Tibial nerve (tissue), 4 donors: ENCODE measurements at regions not wholly inside any gene's neighbourhood (a gene's known extent, or its start where the extent isn't known, plus 50 kb on each side); places are given as distances from the start of the nearest gene placed in this dataset.

Experiments
- DNase-seq, 2 donors: peaks; one replicate each; pipeline ENCODE4 v3.0.0-alpha.2; 2019; ENCODE audit warnings: low spot score in 2 of 2
- H3K27ac ChIP-seq, 4 donors: fragments of 200-600 bp; sonication (generic) in 3 of 4; one replicate each; pipeline ENCODE4 v1.5.1; 2017 to 2019; ENCODE audit warnings: mild to moderate bottlenecking in 1 of 4
- H3K27me3 ChIP-seq, 2 donors: fragments of 200-600 bp; sonication (generic) in 1 of 2; one replicate each; pipeline versions ENCODE4 v1.5.1 to v1.6.0; 2017 to 2019
- H3K36me3 ChIP-seq, 3 donors: fragments of 200-600 bp; sonication (generic); one replicate each; pipeline ENCODE4 v1.5.1; 2018 to 2019
- H3K4me1 ChIP-seq, 4 donors: fragments of 200-600 bp; sonication (generic) in 3 of 4; one replicate each; pipeline ENCODE4 v1.5.1; 2017 to 2019
- H3K4me3 ChIP-seq, 4 donors: fragments of 200-600 bp; sonication (generic) in 3 of 4; one replicate each; pipeline ENCODE4 v1.5.1; 2017 to 2019; ENCODE audit warnings: mild to moderate bottlenecking in 1 of 4, moderate library complexity in 1 of 4
- H3K9me3 ChIP-seq, 4 donors: fragments of 200-600 bp; sonication (generic) in 3 of 4; one replicate each; pipeline ENCODE4 v1.5.1; 2017 to 2019
- CTCF ChIP-seq, 5 experiments: fragments of 200-600 bp in 3 of 5; fragments of 450-650 bp in 2 of 5; sonication (generic) in 3 of 5; IDR thresholded peaks; one replicate each; pipeline ENCODE4 v1.5.1; 2016 to 2019; ENCODE audit warnings: antibody characterized with exemption in 5 of 5, mild to moderate bottlenecking in 3 of 5, moderate library complexity in 2 of 5
- EP300 ChIP-seq, 2 donors: sonication (generic); formaldehyde crosslinking; IDR thresholded peaks; one replicate each; pipeline ENCODE4 v1.6.1; 2017; ENCODE audit warnings: antibody characterized with exemption in 2 of 2, mild to moderate bottlenecking in 1 of 2
- POLR2A ChIP-seq, 2 donors: fragments of 450-650 bp; IDR thresholded peaks; one replicate each; pipeline ENCODE4 v1.6.1; 2017; ENCODE audit warnings: antibody characterized with exemption in 2 of 2, mild to moderate bottlenecking in 2 of 2, moderate library complexity in 2 of 2
- WGBS, 2 donors: methylation state at CpG; one replicate each; pipeline ENCODE4 v1.1.5; 2018; 5-methylcytosine and 5-hydroxymethylcytosine counted together

GRCh38 chr5:74154526-74154925, 486.0 kb downstream of the ENC1 start:
- Histone ChIP-seq H3K9me3 (no peaks in the 10 kb centered on the region), H3K36me3 (no peaks in the 10 kb centered on the region), H3K4me1 (no peaks in the 10 kb centered on the region), H3K4me3 (no peak overlapping the region), H3K27ac (no peak overlapping the region), H3K27me3 (no peaks in the 10 kb centered on the region)
- 78 to 84% methylated on average over 3 of the region's 3 CpGs for WGBS, 2 donors
- no peak for DNase-seq
- TF ChIP-seq EP300 (IDR thresholded peaks at IDR 0.05) (no peak), POLR2A (IDR thresholded peaks at IDR 0.05) (no peak), CTCF (IDR thresholded peaks at IDR 0.05) (no peak)

- Histone ChIP-seq H3K27me3 (no peaks in the 10 kb centered on the region), H3K9me3 (no peaks in the 10 kb centered on the region), H3K4me3 (no peak overlapping the region), H3K27ac (no peak overlapping the region), H3K36me3 (no peaks in the 10 kb centered on the region), H3K4me1 (no peaks in the 10 kb centered on the region)
- 59 to 77% methylated on average over 1 of the region's 1 CpG for WGBS, 2 donors
- DNase-seq, result no peak
- TF ChIP-seq POLR2A (IDR thresholded peaks at IDR 0.05) (no peak), EP300 (IDR thresholded peaks at IDR 0.05) (no peak), CTCF (IDR thresholded peaks at IDR 0.05) (no peak)
Observed at GRCh38 chr5:74153255-74153790, 487.2 kb downstream of the ENC1 start.

GRCh38 chr5:74152625-74153254, 487.8 kb downstream of the ENC1 start:
- H3K36me3 ChIP-seq, result no peaks in the 10 kb centered on the region
- H3K4me1 ChIP-seq, result no peaks in the 10 kb centered on the region
- H3K4me3 ChIP-seq, result no peak overlapping the region
- 56 to 67% methylated on average over 6 of the region's 6 CpGs for WGBS, 2 donors
- no peak for DNase-seq
- no peaks in the 10 kb centered on the region for H3K27me3 ChIP-seq
- no peak overlapping the region for H3K27ac ChIP-seq
- TF ChIP-seq EP300 (IDR thresholded peaks at IDR 0.05) (no peak), CTCF (IDR thresholded peaks at IDR 0.05) (no peak), POLR2A (IDR thresholded peaks at IDR 0.05) (no peak)
- no peaks in the 10 kb centered on the region for H3K9me3 ChIP-seq

- no peak for DNase-seq
- WGBS, 2 donors, result 82 to 90% methylated on average over 4 of the region's 4 CpGs
- H3K36me3 ChIP-seq, result no peaks in the 10 kb centered on the region
- TF ChIP-seq EP300 (IDR thresholded peaks at IDR 0.05) (no peak), POLR2A (IDR thresholded peaks at IDR 0.05) (no peak), CTCF (IDR thresholded peaks at IDR 0.05) (no peak)
- no peaks in the 10 kb centered on the region for H3K9me3 ChIP-seq
- H3K4me1 ChIP-seq, result no peaks in the 10 kb centered on the region
- H3K4me3 ChIP-seq, result no peak overlapping the region
- H3K27ac ChIP-seq, result no peak overlapping the region
- H3K27me3 ChIP-seq, result no peaks in the 10 kb centered on the region
Observed at GRCh38 chr5:74152136-74152535, 488.4 kb downstream of the ENC1 start.

GRCh38 chr5:74149395-74149794, 491.1 kb downstream of the ENC1 start:
- TF ChIP-seq POLR2A (IDR thresholded peaks at IDR 0.05), result no peak
- TF ChIP-seq CTCF (IDR thresholded peaks at IDR 0.05), result no peak
- TF ChIP-seq EP300 (IDR thresholded peaks at IDR 0.05), result no peak
- Histone ChIP-seq H3K27me3 (no peaks in the 10 kb centered on the region), H3K27ac (no peak overlapping the region), H3K4me1 (no peaks in the 10 kb centered on the region), H3K4me3 (no peak overlapping the region), H3K36me3 (no peaks in the 10 kb centered on the region), H3K9me3 (no peaks in the 10 kb centered on the region)
- WGBS, 2 donors, result 59 to 77% methylated on average over 3 of the region's 3 CpGs
- DNase-seq, result no peak
